GM19240 (cell line): ENCODE measurements at regions not wholly inside any gene's neighbourhood (a gene's known extent, or its start where the extent isn't known, plus 50 kb on each side); places are given as distances from the start of the nearest gene placed in this dataset.

ENCODE experiments used
- DNase-seq: peaks from one replicate; pipeline ENCODE4 v3.0.0; 2011; ENCODE audit warnings: low spot score; ENCODE audit not compliant: insufficient read length

DNA sequence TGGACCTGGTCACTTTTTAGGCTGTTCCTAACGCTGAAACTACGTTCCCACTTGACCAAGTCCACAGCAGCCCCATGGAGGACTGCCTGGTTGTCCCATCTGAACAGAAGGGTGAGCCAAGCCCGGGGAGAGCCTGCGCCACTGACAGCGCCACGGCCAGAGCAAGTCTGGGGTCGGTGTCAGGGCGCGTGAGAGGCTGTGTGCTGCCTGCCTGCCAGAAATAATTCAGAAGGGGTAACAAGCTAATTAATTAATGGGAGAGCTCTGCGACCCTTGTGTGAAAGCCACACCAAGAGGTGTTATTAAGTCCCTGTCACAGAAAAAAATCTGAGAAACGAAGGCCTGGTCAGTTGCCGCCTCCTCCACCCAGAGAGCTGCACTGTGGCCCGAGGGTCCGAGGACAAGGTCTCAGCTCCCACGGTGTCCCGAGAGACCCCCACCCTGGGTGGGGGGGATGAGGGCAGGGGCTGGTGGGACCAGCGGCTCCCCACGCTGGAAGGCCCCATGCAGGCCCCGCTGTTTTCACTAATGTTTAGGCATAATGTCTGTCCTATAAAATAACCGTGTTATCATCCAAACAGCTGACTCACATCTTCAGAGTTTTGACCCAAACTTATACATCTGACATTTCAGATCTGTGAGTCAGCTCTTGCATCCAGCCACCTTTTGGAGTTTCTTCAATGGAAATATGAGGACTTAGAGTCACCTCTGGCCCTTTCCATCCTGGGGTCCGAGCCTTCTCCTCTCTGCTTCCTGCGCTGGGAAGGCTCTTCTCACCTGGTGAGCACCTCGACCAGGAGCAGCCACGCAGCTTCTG, 58.5 kb downstream of the DLL1 start:
- DNase-seq, result no peak

- DNase-seq, result no peak
Measured at GRCh38 chr6:170231293-170232185, 59.3 kb downstream of the DLL1 start.

DNA sequence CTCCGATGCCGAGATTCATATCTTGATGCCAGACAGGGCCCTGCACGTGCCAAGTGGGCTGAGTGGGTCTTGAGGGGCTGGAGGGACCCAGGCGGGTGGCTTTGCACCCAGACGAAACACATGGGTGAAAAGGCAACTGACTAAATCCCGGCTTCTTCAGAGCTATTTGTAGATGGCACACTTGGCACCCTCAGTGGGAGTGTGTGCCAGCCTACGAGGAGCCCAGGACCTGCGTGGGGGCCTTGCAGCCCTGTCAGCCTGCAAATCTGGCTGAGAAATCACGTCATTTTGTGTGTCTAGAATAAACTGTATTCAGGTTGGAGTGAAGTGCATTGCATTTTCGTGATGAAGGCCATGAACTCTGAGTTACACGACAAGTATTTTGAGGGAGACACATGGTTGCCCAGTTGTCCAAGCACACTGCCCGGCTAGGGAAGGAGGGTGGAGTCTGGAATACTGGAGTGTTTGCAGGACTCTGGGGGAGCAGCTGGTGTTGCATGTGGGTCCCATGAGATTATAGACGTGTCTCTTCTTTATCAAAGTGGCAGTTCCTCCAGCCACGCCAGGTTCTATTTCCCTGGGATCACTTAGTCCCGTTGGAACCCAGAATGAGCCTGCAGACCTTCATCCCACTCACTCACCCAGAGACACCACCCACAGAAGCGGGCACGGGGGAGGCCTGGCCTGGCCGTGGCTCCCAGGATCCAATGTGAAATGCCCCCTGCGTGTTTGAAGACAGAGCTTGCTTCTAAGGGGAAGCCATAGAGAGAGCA, 60.2 kb downstream of the DLL1 start:
- no peak for DNase-seq

GRCh38 chr6:170229851-170230519, 60.9 kb downstream of the DLL1 start:
- DNase-seq, result no peak

- no peak for DNase-seq
Measured at GRCh38 chr6:170229396-170229795, 61.5 kb downstream of the DLL1 start.

GRCh38 chr6:170228946-170229310, 62.0 kb downstream of the DLL1 start:
- DNase-seq, result no peak

GRCh38 chr6:170227996-170228945, 62.6 kb downstream of the DLL1 start:
- DNase-seq, result no peak

DNA sequence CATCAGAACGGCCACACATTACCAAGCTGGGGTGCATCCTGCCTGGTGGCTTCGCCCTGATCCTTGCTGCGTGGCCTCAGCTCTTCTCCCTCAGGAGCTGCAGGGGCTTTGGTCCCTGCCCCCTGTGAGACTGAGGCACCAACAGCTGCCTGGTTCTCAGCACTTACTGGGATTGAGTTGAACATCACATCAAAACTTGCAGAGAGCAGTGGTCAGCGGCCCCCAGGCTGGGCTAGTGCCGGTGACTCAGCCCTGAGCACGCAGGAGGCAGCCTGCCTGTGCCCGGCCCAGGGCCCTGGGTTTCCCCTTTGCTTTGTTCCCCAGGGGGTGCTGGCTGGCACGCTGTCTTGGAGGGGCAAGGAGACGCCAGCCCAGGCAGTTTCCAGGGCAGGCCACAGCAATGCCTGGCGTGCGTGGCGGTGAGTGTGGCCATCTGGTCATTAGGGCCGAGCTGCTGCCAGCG, 63.3 kb downstream of the DLL1 start:
- DNase-seq, result no peak

GRCh38 chr6:170226647-170227046, 64.2 kb downstream of the DLL1 start:
- DNase-seq, result no peak

GRCh38 chr6:170225852-170226417, 64.9 kb downstream of the DLL1 start:
- DNase-seq, result no peak

DNA sequence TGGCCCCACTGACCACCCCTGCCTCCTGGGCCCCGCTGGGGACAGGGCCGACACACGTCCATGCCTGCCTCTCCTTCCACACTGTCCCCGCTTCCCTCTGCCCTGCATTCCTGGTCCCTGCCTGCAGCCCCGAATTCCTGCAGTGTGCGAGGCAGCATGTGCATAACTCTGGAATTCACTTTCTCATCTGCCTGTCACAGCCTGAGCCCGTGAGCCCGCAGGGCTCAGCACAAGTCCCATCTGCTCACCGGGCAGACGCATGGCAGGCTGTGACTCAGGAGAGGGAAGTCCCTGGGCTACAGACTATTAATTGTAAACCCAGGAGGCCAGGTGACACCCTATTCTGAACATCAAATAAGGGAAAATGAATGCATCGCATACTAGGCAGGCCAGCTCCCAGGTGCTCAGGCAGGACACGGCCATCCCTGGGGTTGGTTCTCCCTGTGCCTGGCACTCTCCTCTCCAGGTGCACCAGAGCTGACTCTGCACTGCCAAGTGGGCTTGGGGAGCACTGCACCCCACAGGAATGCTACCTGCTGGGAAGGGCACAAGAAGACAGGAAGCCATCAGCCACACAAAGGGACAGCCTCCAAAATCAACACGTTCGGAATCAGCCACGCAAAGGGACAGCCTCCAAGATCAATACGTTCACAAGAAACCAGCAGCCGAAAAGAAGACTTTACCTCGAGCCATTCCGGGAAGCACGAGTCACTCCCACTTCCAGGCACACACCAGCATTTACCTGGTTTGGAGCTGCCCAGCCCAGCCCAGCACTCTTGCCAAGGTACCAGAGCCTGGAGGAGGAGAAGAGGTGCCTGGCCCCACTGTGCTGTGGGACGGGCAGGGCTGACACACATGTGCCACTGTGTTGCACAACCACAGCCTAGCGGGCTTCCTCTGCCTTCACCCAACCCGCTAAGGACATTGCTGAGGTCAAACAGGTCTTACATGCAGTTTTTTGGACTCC, 65.9 kb downstream of the DLL1 start:
- no peak for DNase-seq

- DNase-seq, result no peak
Measured at GRCh38 chr6:170223718-170224693, 66.9 kb downstream of the DLL1 start.

DNA sequence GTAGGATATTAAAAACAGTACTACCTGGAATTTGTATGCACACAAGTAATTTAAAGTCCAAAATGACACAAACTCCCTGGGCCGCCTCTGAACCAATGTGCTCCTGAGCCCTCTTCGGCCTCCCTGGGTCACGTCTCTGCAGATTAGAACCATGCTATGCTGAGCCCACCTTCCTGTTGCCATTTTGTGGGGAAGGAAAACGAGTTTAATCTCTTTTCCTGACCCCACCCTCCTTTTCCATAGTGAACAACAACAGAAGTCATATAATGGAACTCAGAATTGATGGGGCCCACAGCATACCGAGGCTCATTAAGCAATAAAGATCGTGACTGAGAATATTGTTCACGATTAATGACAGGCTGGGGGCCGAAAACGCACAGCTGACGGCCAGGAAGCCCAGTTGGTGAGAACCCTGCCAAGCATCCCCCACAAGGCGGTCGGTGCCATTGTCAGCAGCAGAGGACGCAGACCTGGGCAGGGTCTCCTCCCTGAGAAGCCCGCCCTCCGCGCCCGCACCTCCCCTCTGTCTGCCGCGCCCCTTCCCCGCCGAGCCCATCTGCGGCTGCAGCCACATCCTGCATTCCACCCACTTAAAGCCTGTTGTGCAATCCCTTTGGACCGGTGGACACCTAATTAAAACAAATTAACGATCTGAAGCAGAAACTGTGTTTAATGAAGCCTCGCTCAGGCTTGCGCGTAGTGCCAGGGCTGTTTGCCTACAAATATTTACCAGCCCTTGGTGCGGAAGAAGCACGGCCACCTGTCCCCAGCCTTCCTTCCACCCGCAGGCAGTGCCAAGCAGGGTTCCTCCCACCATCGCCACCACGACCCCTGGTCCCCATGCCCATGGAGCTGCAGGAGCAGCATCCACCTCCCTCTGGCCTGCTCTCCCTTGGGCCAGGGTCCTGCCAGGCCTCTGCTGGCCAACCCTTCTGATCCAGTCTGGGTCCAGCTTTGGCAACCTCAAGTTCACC, 68.1 kb downstream of the DLL1 start:
- no peak for DNase-seq

- DNase-seq, result no peak
Measured at GRCh38 chr6:170221753-170222400, 69.0 kb downstream of the DLL1 start.

DNA sequence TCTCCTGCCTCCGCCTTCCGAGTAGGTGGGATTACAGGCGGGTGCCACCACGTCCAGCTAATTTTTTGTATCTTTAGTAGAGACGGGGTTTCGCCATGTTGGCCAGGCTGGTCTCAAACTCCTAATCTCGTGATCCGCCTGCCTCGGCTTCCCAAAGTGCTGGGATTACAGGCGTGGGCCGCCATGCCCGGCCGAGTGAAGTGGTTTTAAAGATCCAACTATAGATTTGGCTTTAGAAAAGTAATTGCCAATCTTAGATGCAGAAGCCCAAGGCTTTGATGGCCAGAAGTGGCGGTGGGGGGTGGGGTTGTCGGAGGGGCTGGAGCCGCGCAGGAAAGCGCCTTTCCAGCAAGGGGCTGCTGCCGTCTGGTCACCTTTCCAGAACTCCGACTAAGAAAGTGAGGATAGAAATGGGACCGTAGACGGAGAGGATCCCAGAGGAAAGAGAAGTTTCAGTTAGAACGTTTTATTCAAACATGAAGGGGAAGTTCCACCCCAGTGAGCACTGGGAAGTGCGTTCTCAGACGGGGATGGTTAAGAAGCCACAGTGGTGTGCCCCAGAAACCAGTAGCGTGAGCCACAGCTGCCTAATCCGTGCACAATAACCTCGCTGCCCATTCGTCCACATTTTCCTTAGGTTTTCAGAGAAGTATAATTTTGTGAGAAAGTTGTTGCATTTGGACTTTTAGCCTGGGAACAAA, 69.7 kb downstream of the DLL1 start:
- no peak for DNase-seq
